Suppressor macrophage treated with lipopolysaccharide for 1 hour (primary cell): ENCODE measurements at regions not wholly inside any gene's neighbourhood (a gene's known extent, or its start where the extent isn't known, plus 50 kb on each side); places are given as distances from the start of the nearest gene placed in this dataset.
A peak's percentile ranks its signal among the peaks of the same experiment; 100 is the strongest.
"Not testable (repeated sequence)": the region's sequence is repeated elsewhere in the genome, so short reads cannot be mapped to it uniquely, and the experiment has no call there.

Experiments
- DNase-seq, 3 donors: peaks; one replicate each; pipeline ENCODE4 v3.0.0-alpha.2; 2020 to 2022

- peak in 1 of 3 donors; percentile 19 for DNase-seq
Measured at GRCh38 chr17:70375813-70376770, 206.8 kb downstream of the KCNJ2 start.

GRCh38 chr17:70377654-70378053 lies 208.3 kb downstream of the KCNJ2 start:
- no peak for DNase-seq

GRCh38 chr17:70378076-70378475 lies 208.7 kb downstream of the KCNJ2 start:
- DNase-seq, result no peak

- peak; percentile 10 to 65 (median 43) for DNase-seq
Measured at GRCh38 chr17:70379945-70380344, 210.6 kb downstream of the KCNJ2 start.

GRCh38 chr17:70381916-70382315 lies 212.6 kb downstream of the KCNJ2 start:
- not testable (repeated sequence) for DNase-seq

GRCh38 chr17:70388326-70388725 lies 219.0 kb downstream of the KCNJ2 start:
- DNase-seq, result no peak

GRCh38 chr17:70389232-70389757 lies 220.0 kb downstream of the KCNJ2 start:
- DNase-seq, result not testable (repeated sequence)

- DNase-seq, result no peak
Measured at GRCh38 chr17:70390049-70390448, 220.7 kb downstream of the KCNJ2 start.

GRCh38 chr17:70394473-70395232 lies 225.3 kb downstream of the KCNJ2 start:
- DNase-seq, result no peak

GRCh38 chr17:70405492-70406220 lies 236.3 kb downstream of the KCNJ2 start:
- DNase-seq, result peak; percentile 71 to 85 (median 84)

- DNase-seq, result peak; percentile 39 to 84 (median 82)
Measured at GRCh38 chr17:70407506-70407905, 238.2 kb downstream of the KCNJ2 start.

- no peak for DNase-seq
Measured at GRCh38 chr17:70408768-70409167, 239.4 kb downstream of the KCNJ2 start.

- DNase-seq, result no peak
Measured at GRCh38 chr17:70414300-70414699, 245.0 kb downstream of the KCNJ2 start.

GRCh38 chr17:70420861-70421445 lies 251.6 kb downstream of the KCNJ2 start:
- DNase-seq, result no peak

- DNase-seq, result no peak
Measured at GRCh38 chr17:70422862-70423261, 253.5 kb downstream of the KCNJ2 start.

- peak in 2 of 3 donors; percentile 30 to 33 for DNase-seq
Measured at GRCh38 chr17:70423562-70423961, 254.2 kb downstream of the KCNJ2 start.

GRCh38 chr17:70426752-70427151 lies 257.4 kb downstream of the KCNJ2 start:
- peak in 1 of 3 donors; percentile 16 for DNase-seq

- no peak for DNase-seq
Measured at GRCh38 chr17:70434536-70435490, 265.5 kb downstream of the KCNJ2 start.

GRCh38 chr17:70437656-70438055 lies 268.3 kb downstream of the KCNJ2 start:
- no peak for DNase-seq

- no peak for DNase-seq
Measured at GRCh38 chr17:70446446-70446845, 277.1 kb downstream of the KCNJ2 start.

- DNase-seq, result no peak
Measured at GRCh38 chr17:70447588-70447987, 278.3 kb downstream of the KCNJ2 start.
